ENCODE measurements at regions not wholly inside any gene's neighbourhood (a gene's known extent, or its start where the extent isn't known, plus 50 kb on each side); places are given as distances from the start of the nearest gene placed in this dataset.
A peak's percentile ranks its signal among the peaks of the same experiment; 100 is the strongest.

DNA sequence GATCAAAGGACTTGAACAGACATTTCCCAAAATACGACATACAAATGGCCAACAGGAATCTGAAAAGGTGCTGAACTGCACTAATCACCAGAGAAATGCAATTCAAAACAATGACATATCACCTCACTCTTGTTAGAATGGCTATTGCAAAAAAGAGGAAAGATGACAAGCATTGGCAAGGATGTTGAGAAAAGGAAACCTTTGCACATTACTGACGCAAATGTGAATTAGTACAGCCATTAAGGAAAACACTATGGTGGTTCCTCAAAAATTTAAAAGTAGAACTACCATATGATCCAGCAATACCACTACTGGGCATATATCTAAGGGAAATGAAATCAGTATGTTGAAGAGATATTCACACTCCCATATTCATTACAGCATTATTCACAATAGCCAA lies 57.7 kb upstream of the ASPRV1 start:
- H3K27ac ChIP-seq, result no peak overlapping the region
- H3K9me3 ChIP-seq, result no peaks in the 10 kb centered on the region
- DNase-seq (no peak), ATAC-seq (peak; percentile 69)
- H3K27me3 ChIP-seq, result no peaks in the 10 kb centered on the region
- intact Hi-C loops (cut with DNase I), result no loop called here
- no peaks in the 10 kb centered on the region for H3K4me1 ChIP-seq
- H3K36me3 ChIP-seq, result no peaks in the 10 kb centered on the region
- no peak overlapping the region for H3K4me3 ChIP-seq
- TF ChIP-seq, protein P1, sequence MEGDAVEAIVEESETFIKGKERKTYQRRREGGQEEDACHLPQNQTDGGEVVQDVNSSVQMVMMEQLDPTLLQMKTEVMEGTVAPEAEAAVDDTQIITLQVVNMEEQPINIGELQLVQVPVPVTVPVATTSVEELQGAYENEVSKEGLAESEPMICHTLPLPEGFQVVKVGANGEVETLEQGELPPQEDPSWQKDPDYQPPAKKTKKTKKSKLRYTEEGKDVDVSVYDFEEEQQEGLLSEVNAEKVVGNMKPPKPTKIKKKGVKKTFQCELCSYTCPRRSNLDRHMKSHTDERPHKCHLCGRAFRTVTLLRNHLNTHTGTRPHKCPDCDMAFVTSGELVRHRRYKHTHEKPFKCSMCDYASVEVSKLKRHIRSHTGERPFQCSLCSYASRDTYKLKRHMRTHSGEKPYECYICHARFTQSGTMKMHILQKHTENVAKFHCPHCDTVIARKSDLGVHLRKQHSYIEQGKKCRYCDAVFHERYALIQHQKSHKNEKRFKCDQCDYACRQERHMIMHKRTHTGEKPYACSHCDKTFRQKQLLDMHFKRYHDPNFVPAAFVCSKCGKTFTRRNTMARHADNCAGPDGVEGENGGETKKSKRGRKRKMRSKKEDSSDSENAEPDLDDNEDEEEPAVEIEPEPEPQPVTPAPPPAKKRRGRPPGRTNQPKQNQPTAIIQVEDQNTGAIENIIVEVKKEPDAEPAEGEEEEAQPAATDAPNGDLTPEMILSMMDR (IDR thresholded peaks at IDR 0.05), result no peak

DNA sequence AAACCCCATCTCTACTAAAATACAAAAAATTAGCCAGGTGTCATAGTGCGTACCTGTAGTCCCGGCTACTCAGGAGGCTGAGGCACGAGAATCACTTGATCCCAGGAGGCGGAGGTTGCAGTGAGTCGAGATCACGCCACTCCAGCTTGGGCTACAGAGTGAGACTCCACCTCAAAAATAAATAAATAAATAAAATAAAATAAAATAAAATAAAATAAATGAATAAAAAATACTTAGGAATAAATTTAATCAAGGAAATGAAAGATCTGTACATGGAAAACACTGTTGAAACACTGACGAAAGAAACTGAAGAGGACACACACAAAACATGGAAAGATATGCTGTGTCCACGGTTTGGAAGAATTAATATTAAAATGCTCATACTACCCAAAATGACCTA lies 56.5 kb upstream of the ASPRV1 start:
- H3K4me1 ChIP-seq, result no peaks in the 10 kb centered on the region
- ATAC-seq (no peak), DNase-seq (no peak)
- no peaks in the 10 kb centered on the region for H3K27me3 ChIP-seq
- no peaks in the 10 kb centered on the region for H3K9me3 ChIP-seq
- TF ChIP-seq, protein P1 (IDR thresholded peaks at IDR 0.05), result no peak
- intact Hi-C loops (cut with DNase I), result no loop called here
- no peaks in the 10 kb centered on the region for H3K36me3 ChIP-seq
- no peak overlapping the region for H3K27ac ChIP-seq
- no peak overlapping the region for H3K4me3 ChIP-seq

DNA sequence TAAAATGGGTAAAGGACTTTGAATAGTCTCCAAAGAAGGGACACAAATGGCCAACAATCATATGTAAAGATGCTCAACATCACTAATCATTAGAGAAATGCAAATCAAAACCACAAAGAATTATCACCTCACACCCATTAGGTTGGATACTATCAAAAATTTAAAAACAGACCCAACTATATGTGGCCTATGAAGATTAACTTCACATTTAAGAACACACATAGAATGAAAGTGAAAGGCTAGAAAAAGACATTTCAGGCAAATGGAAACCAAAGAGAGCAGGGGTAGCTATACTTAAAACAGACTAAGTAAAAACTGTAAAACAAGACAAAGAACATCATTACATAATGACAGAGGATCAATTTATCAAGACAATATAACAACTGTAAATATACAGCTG lies 53.5 kb upstream of the ASPRV1 start:
- no peaks in the 10 kb centered on the region for H3K27me3 ChIP-seq
- TF ChIP-seq, protein P1 (IDR thresholded peaks at IDR 0.05), result no peak
- no peaks in the 10 kb centered on the region for H3K9me3 ChIP-seq
- H3K4me3 ChIP-seq, result no peak overlapping the region
- H3K36me3 ChIP-seq, result no peaks in the 10 kb centered on the region
- no peak overlapping the region for H3K27ac ChIP-seq
- no peak for DNase-seq
- peaks cover 9% of the 10 kb centered on the region for H3K4me1 ChIP-seq
- no peak for ATAC-seq
- intact Hi-C loops (cut with DNase I), result no loop called here

GRCh38 chr2:70012887-70013286 lies 51.5 kb upstream of the ASPRV1 start:
- no peak overlapping the region for H3K27ac ChIP-seq
- H3K27me3 ChIP-seq, result no peaks in the 10 kb centered on the region
- DNase-seq (no peak), ATAC-seq (no peak)
- H3K4me1 ChIP-seq, result peaks cover 9% of the 10 kb centered on the region
- no peaks in the 10 kb centered on the region for H3K36me3 ChIP-seq
- TF ChIP-seq, protein P1 (IDR thresholded peaks at IDR 0.05), result no peak
- no peaks in the 10 kb centered on the region for H3K9me3 ChIP-seq
- intact Hi-C loops (cut with DNase I), result no loop called here
- no peak overlapping the region for H3K4me3 ChIP-seq

- DNase-seq, result no peak
- intact Hi-C loops (cut with DNase I), result no loop called here
Measured at GRCh38 chr2:70011786-70012185, 50.4 kb upstream of the ASPRV1 start.

GRCh38 chr2:70011335-70011734 lies 49.9 kb upstream of the ASPRV1 start:
- peaks cover 9% of the 10 kb centered on the region for H3K4me1 ChIP-seq
- no peaks in the 10 kb centered on the region for H3K9me3 ChIP-seq
- no peak overlapping the region for H3K4me3 ChIP-seq
- intact Hi-C loops (cut with DNase I), result no loop called here
- ATAC-seq, result no peak
- H3K27me3 ChIP-seq, result no peaks in the 10 kb centered on the region
- TF ChIP-seq, protein P1 (IDR thresholded peaks at IDR 0.05), result no peak
- no peak overlapping the region for H3K27ac ChIP-seq
- no peak for DNase-seq
- no peaks in the 10 kb centered on the region for H3K36me3 ChIP-seq

More at GRCh38 chr2:70011786-70012185, 50.4 kb upstream of the ASPRV1 start:
- Histone ChIP-seq H3K36me3 (no peaks in the 10 kb centered on the region), H3K4me3 (no peak overlapping the region), H3K27me3 (no peaks in the 10 kb centered on the region), H3K27ac (no peak overlapping the region), H3K4me1 (peaks cover 9% of the 10 kb centered on the region), H3K9me3 (no peaks in the 10 kb centered on the region)
- TF ChIP-seq, protein P1 (IDR thresholded peaks at IDR 0.05), result no peak
- no peak for ATAC-seq
